T-helper 1 cell (primary cell): ENCODE measurements at regions not wholly inside any gene's neighbourhood (a gene's known extent, or its start where the extent isn't known, plus 50 kb on each side); places are given as distances from the start of the nearest gene placed in this dataset.
"Not testable (repeated sequence)": the region's sequence is repeated elsewhere in the genome, so short reads cannot be mapped to it uniquely, and the experiment has no call there.

Source experiments
- DNase-seq, 5 donors: peaks; one replicate each; pipeline ENCODE4 v3.0.0-alpha.2; 2012 to 2020

GRCh38 chr7:106372595-106373318, 88.0 kb upstream of the NAMPT start:
- DNase-seq: no peak

GRCh38 chr7:106372126-106372525, 87.3 kb upstream of the NAMPT start:
- DNase-seq: no peak

- no peak for DNase-seq
Measured at GRCh38 chr7:106371629-106372028, 86.8 kb upstream of the NAMPT start.

- DNase-seq: no peak
Measured at GRCh38 chr7:106370542-106370941, 85.8 kb upstream of the NAMPT start.

GRCh38 chr7:106369816-106370215, 85.0 kb upstream of the NAMPT start:
- no peak for DNase-seq

- DNase-seq: peak in 1 of 5 donors; percentile 20
Measured at GRCh38 chr7:106369352-106369751, 84.6 kb upstream of the NAMPT start.

GRCh38 chr7:106367664-106368063, 82.9 kb upstream of the NAMPT start:
- DNase-seq: no peak

- DNase-seq: no peak
Measured at GRCh38 chr7:106367018-106367420, 82.2 kb upstream of the NAMPT start.

- DNase-seq: peak in 1 of 5 donors; percentile 57
Measured at GRCh38 chr7:106365252-106366005, 80.6 kb upstream of the NAMPT start.

GRCh38 chr7:106362507-106362906, 77.7 kb upstream of the NAMPT start:
- DNase-seq: not testable (repeated sequence)

- no peak for DNase-seq
Measured at GRCh38 chr7:106358103-106358663, 73.4 kb upstream of the NAMPT start.

GRCh38 chr7:106357675-106358074, 72.9 kb upstream of the NAMPT start:
- no peak for DNase-seq

GRCh38 chr7:106354822-106355221, 70.0 kb upstream of the NAMPT start:
- no peak for DNase-seq

GRCh38 chr7:106353944-106354343, 69.2 kb upstream of the NAMPT start:
- DNase-seq: no peak

- DNase-seq: no peak
Measured at GRCh38 chr7:106348231-106348630, 63.4 kb upstream of the NAMPT start.

- DNase-seq: peak in 1 of 5 donors; percentile 71
Measured at GRCh38 chr7:106347229-106347833, 62.5 kb upstream of the NAMPT start.

- peak in 4 of 5 donors; percentile 10 to 97 (median 40) for DNase-seq
Measured at GRCh38 chr7:106346678-106347217, 62.0 kb upstream of the NAMPT start.

GRCh38 chr7:106346167-106346677, 61.4 kb upstream of the NAMPT start:
- DNase-seq: no peak

- peak in 1 of 5 donors; percentile 76 for DNase-seq
Measured at GRCh38 chr7:106345421-106346166, 60.8 kb upstream of the NAMPT start.

GRCh38 chr7:106344861-106345260, 60.1 kb upstream of the NAMPT start:
- DNase-seq: peak in 1 of 5 donors; percentile 28

- DNase-seq: no peak
Measured at GRCh38 chr7:106344211-106344610, 59.4 kb upstream of the NAMPT start.

- not testable (repeated sequence) for DNase-seq
Measured at GRCh38 chr7:106342049-106342448, 57.3 kb upstream of the NAMPT start.
